ENCODE measurements at regions not wholly inside any gene's neighbourhood (a gene's known extent, or its start where the extent isn't known, plus 50 kb on each side); places are given as distances from the start of the nearest gene placed in this dataset.

- Histone ChIP-seq H2BK20ac (ENCODE audit: low read depth, low read length) (no peak overlapping the region), H3K23ac (ENCODE audit: low read depth, low read length) (no peak overlapping the region), H3K14ac (replicated peaks; ENCODE audit: low read depth, low read length) (no peak overlapping the region), H4K5ac (ENCODE audit: low read depth, low read length) (no peak overlapping the region), H4K91ac (ENCODE audit: insufficient read depth, low read depth, low read length) (no peak overlapping the region), H3K4me3 (ENCODE audit: insufficient read depth, low read depth, low read length) (no peak overlapping the region), H2BK15ac (ENCODE audit: low read depth, low read length) (no peak overlapping the region), H3K4me1 (ENCODE audit: control insufficient read depth, insufficient read depth, low read length) (no peaks in the 10 kb centered on the region), H3K79me1 (ENCODE audit: low read depth in 1 of 2, low read length in 2 of 2) (no peaks in the 10 kb centered on the region), H3K56ac (ENCODE audit: extremely low read depth, insufficient read depth, low read length) (no peak overlapping the region), H3K4me2 (ENCODE audit: low read depth, low read length) (no peak overlapping the region), H3K27ac (ENCODE audit: insufficient read depth, low read length) (no peak overlapping the region), H2AK5ac (ENCODE audit: low read depth, low read length) (no peak overlapping the region), H3K36me3 (ENCODE audit: control insufficient read depth, insufficient read depth, low read length) (no peaks in the 10 kb centered on the region), H3K9me1 (ENCODE audit: insufficient read depth, low read length) (no peaks in the 10 kb centered on the region), H2BK120ac (ENCODE audit: low read depth, low read length) (no peak overlapping the region), H4K8ac (ENCODE audit: low read depth in 2 of 2, low read length in 2 of 2) (no peak overlapping the region), H4K20me1 (ENCODE audit: insufficient read depth, low read length) (no peaks in the 10 kb centered on the region), H3K18ac (ENCODE audit: low read depth, low read length) (no peak overlapping the region), H3K27me3 (ENCODE audit: control insufficient read depth, insufficient read depth, low read length) (peaks cover 4% of the 10 kb centered on the region), H3K9me3 (ENCODE audit: control insufficient read depth, insufficient read depth, low read length) (no peaks in the 10 kb centered on the region), H3K9ac (ENCODE audit: low read depth, low read length) (no peak overlapping the region), H3K4ac (ENCODE audit: low read depth, low read length) (no peak overlapping the region), H2AK9ac (replicated peaks; ENCODE audit: low read depth, low read length, poor library complexity) (no peak overlapping the region), H2BK5ac (ENCODE audit: low read depth, low read length, poor library complexity, severe bottlenecking) (no peak overlapping the region), H2AFZ (replicated peaks; ENCODE audit: low read length, poor library complexity) (no peak overlapping the region)
- no peak for ATAC-seq (ENCODE audit: low read depth)
- dilution Hi-C loops (cut with HindIII; ENCODE audit: low sequenced_read_pairs, unreplicated experiment) (no loop called here), intact Hi-C loops (cut with micrococcal nuclease) (no loop called here), in situ Hi-C loops (cut with MboI; ENCODE audit: low sequenced_read_pairs) (no loop called here)
- ChIA-PET CTCF (no interaction called here), POLR2A (ENCODE audit: unreplicated experiment) (no interaction called here)
- 55% methylated on average over 6 of the region's 13 CpGs; no CpG with 5 or more reads in 1 of the 2 experiments for WGBS, 2 experiments (ENCODE audit: extremely low coverage in 2 of 2, insufficient read length in 1 of 2)
- no peak for DNase-seq
- BruUV-seq (replicated peaks): no TSS peak
- TF ChIP-seq RCOR1 (IDR thresholded peaks at IDR 0.05; ENCODE audit: insufficient replicate concordance, low read length) (no peak), CTCF (conservative IDR thresholded peaks at IDR 0.05; ENCODE audit: low read depth, low read length) (no peak), MAFK (IDR thresholded peaks at IDR 0.05; ENCODE audit: low read depth, low read length) (no peak), CHD1 (IDR thresholded peaks at IDR 0.05; ENCODE audit: low read depth, low read length) (no peak), ELK1 (IDR thresholded peaks at IDR 0.05; ENCODE audit: borderline replicate concordance, low read depth, low read length) (no peak), MXI1 (IDR thresholded peaks at IDR 0.05; ENCODE audit: borderline replicate concordance, low read depth, low read length) (no peak), POLR2A (IDR thresholded peaks at IDR 0.05; ENCODE audit: low read depth, low read length) (no peak), RAD21 (IDR thresholded peaks at IDR 0.05; ENCODE audit: low read length) (no peak), RFX5 (IDR thresholded peaks at IDR 0.05; ENCODE audit: low read depth, low read length) (no peak), MAZ (IDR thresholded peaks at IDR 0.05; ENCODE audit: borderline replicate concordance, low read depth, low read length) (no peak), FOS (IDR thresholded peaks at IDR 0.05; ENCODE audit: low read depth, low read length) (no peak), CEBPB (IDR thresholded peaks at IDR 0.05; ENCODE audit: low read depth, low read length) (no peak), BHLHE40 (IDR thresholded peaks at IDR 0.05; ENCODE audit: low read depth, low read length) (no peak), USF2 (IDR thresholded peaks at IDR 0.05; ENCODE audit: low read depth, low read length) (no peak), SMC3 (IDR thresholded peaks at IDR 0.05; ENCODE audit: low read depth, low read length) (no peak)
Measured at GRCh38 chr3:13125092-13126015, 52.1 kb upstream of the IQSEC1 start.
